GM21526 (cell line): ENCODE measurements at regions not wholly inside any gene's neighbourhood (a gene's known extent, or its start where the extent isn't known, plus 50 kb on each side); places are given as distances from the start of the nearest gene placed in this dataset.

Experiments
- ATAC-seq: cut with Tn5 transposase; IDR thresholded peaks from one replicate; pipeline ENCODE4 v1.9.1; 2021; ENCODE audit warnings: moderate library complexity; ENCODE audit not compliant: unreplicated experiment, low FRiP score

DNA sequence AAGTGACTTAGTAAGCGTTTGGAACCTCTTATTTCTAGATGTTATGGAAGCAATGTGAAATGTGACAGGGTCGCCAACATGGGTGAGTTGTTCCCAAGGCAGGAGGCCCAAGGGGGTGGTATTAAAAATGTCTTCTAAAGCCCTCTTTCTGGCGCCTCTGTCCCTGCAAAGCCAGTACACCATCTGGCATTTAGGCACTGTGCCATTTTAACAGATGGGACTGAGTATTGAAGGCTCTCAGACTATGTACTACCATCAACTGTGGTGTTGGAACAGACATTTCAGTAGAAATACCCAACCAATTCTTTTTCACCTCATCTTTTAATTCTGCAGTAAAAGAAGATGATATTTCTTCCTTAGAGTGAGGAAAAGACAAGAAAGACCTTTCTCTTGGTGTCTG lies 384.5 kb upstream of the MMADHC start:
- ATAC-seq, result no peak

- ATAC-seq, result no peak
These were observed 367.5 kb upstream of the MMADHC start for GRCh38 chr2:149954981-149955600.

GRCh38 chr2:149953627-149954026 lies 366.1 kb upstream of the MMADHC start:
- ATAC-seq, result no peak

- no peak for ATAC-seq
These were observed 343.9 kb upstream of the MMADHC start for GRCh38 chr2:149931486-149931885.

DNA sequence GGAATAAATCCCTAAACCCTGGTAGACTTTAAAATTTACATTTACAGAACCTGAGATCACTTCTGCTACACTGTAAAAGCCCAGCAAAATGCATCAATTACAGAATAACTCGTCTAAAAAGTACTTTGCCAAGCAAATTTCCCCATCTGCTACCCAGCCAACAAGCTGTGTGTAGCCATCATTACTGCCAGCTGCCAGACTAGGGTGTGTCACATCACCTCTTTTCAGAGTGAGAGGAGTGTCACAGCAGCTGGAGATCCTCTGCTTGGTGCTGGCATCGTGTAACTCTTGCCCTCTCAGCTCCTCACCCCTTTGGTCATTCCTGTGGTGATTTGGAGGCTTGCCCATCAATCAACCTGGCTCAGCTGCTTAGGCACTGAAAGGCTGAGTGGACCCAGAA lies 340.4 kb upstream of the MMADHC start:
- no peak for ATAC-seq

DNA sequence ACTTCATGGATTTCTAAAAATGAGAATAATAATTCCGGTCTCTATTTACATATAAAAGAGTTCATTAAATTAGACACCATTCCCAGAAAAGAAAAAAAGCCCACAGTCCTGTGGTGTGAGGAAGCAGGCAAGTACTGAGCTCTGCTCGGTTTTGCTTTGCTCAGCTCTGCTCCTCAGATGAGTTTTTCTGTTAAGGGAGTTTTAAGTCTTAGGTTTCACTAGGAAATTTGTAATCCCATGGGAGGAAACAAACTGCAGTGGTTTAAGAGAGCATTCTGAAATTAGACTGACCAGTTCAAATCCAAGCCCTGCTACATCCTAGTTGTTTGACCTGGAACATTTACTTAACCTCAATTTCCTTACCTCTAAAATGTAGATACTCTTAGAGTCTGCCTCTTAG lies 338.6 kb upstream of the MMADHC start:
- no peak for ATAC-seq

DNA sequence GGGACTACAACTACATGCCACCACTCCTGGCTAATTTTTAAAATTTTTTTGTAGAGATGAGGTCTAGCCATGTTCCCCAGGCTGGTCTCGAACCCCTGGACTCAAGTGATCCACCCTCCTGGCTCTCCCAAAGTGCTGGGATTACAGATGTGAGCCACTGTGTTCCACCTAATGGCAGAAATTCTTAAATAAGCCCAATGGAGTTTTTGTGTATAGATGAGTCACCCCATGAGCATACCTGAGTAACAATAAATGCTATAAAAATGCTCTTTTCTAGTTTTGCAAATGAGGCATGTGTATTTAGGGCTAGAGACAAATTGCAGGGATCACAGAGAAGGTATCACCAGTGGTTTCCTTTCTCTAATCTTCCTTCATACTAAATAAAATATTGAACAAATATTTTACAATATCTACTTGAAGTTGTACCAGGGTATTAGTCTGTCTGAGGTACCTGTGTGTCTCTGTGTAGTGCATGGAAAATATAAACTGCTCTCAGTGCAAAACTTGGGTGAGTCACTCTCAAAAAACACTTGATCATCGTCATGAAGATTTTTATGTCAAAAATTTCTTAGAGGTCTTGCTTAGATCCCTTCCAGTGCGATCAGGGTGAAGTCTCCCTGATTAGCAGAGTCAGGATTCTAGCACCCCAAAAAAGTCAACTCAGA lies 337.1 kb upstream of the MMADHC start:
- no peak for ATAC-seq

- no peak for ATAC-seq
These were observed 336.5 kb upstream of the MMADHC start for GRCh38 chr2:149924028-149924427.

DNA sequence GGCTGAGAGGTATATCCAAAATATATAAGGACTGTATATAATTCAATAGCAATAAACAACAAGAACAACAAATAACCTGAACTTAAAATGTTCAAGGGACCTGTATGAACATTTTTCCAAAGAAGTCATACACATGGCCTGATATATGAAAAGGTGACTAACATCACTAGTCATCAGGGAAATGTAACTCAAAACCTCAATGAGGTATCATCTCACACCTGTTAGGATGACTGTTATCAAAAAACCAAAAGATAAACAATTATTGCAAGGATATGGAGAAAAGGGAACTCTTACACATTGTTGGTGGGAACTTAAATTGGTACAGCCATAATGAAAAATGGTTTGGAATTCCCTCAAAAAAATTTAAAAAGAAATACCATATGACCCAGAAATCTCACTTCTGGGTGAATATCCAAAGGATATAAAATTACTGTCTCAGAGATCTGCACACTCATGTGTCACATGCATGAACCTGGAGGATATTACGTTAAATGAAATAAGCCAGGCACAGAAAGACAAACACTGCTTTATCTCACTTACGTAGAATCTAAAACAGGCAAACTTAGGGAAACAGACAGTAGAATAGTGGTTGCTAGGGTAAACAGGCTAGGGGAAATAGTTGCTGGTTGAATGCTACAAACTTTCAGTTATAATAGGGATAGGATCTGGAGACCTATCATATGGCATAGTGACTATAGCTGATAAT lies 334.5 kb upstream of the MMADHC start:
- ATAC-seq, result no peak

DNA sequence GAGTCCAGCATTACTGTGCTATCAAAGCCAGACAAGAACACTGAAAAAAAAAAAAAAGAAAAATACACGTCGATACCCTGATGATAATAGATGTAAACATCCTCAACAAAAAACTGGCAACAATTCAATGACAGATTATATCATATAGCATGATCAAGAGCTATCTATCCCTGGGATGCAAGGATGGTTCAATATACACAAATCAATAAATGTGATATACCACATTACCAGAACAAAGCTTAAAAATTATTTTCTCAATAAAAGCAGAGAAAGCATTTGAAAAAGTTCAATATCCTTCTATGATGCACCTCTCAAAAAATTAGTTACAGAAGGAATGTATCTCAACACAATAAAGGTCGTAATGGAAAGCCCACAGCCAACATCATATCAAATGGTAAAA lies 332.8 kb upstream of the MMADHC start:
- ATAC-seq, result no peak

GRCh38 chr2:149915151-149915550 lies 327.6 kb upstream of the MMADHC start:
- ATAC-seq, result no peak

DNA sequence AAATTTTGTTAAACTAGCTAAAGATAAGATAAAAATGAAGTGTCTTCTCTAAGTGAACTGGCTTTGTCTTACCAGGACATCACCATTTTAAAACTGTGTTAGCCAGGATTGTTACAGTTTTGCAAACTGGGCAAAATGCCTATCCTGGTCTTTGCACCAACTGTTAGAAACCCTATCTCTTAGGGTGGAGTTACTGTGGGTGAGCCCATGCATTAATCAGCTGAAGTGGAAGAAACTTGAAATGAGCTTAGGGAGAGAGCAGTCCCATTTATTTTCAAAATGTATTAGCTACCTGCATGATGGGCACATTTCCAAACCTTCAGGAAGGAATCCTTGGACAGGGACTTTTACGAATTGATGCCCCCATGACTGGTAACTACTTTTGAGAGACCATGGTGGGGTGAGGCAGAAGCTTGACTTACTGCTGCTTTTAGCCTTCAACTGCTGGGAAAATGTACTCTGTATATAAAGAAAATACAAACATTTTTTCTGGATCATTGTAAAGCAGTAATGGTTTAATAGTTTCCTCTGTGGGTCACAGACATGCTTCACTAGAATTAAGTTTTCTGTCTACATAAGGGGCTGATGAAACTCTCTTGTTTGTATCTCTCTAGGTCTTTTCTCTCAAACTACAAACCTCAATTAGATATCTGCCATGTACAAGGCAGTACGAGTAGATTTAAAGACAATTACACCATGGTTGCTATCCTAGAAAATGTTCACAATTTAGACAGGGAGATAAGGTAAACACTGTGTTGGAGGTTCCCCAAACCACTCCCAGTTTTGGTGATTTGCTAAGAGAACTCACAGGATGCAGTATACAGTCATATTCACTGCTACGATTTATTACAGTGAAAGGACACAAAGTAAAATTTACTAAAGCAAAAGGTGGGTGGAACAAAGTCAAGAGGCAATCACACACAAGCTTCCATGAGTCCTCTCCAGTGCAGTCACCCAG lies 321.4 kb upstream of the MMADHC start:
- no peak for ATAC-seq

- ATAC-seq, result no peak
These were observed 319.3 kb upstream of the MMADHC start for GRCh38 chr2:149906886-149907285.

GRCh38 chr2:149904352-149905175 lies 317.0 kb upstream of the MMADHC start:
- no peak for ATAC-seq

DNA sequence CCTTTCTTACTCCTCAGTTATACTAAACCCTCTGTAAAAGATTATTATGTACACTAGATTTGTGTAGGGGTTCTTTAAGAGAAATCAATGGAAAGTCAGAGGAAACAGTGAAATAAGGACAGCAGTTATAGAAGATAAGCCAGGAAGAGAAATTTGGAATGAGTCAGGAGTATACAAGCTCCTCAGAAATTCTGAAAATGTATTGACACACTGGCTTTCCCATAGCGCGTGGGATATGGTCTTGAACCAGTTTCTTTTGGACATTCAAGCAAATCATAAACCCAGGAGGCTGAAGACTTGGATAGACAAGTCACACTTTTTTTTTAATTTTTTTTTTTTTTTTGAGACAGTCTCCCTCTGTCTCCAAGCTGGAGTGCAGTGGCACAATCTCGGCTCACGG lies 316.1 kb upstream of the MMADHC start:
- no peak for ATAC-seq

GRCh38 chr2:149902081-149902480 lies 314.5 kb upstream of the MMADHC start:
- ATAC-seq, result no peak

DNA sequence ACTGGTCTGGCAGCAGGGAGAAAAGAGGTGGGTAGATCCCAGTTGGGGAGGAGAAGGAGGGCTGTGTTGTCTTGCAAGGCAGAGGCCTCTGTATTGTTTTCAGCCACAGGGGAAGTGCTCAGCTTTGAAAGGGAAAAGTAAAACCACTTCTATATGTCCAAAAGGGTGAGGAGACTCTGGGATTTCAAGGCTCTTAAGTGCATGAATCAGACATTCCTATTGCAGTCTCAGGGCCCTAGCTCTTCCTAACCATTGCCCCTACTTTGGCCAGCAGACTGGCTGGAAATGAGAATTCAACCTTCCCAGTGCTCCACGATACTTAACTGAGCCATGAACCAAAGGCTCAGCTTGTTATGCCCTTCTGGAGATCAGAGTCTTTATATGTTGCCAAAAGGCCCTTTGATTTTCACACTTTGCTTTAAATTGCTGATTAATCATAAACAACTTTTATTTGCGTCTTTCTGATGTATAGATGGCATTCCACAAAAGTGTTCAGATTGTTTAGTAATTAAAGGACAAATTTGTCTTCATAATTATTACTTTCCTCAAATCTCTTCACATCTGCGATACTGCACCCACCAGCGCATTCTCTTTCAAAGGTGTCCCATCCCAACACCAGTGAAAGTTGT lies 313.8 kb upstream of the MMADHC start:
- ATAC-seq, result no peak

- no peak for ATAC-seq
These were observed 311.8 kb upstream of the MMADHC start for GRCh38 chr2:149899390-149899789.

- no peak for ATAC-seq
These were observed 307.2 kb upstream of the MMADHC start for GRCh38 chr2:149894760-149895159.

DNA sequence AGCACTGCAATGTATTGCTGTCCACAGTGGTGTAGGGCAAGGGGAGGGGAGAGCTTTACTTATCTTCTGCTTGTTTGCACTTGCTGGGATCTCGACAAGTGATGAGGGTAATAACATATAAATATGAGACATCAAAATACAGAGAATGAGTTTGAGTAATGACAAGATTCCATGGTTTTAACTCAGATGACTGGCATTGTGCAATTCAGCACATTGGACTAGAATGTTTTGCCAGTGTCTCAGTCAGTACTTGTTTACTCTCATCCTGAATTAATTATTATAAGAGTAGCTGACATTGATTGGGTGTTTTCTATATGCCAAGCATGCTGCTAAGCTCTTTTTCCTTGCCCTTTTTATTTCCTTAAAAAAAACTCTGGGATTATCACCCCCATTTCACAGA lies 306.7 kb upstream of the MMADHC start:
- ATAC-seq, result no peak
